Right cardiac atrium (tissue), 5 donors: ENCODE measurements at regions not wholly inside any gene's neighbourhood (a gene's known extent, or its start where the extent isn't known, plus 50 kb on each side); places are given as distances from the start of the nearest gene placed in this dataset.

Source experiments
- ATAC-seq, 2 donors: fragments of 200-7000 bp; cut with Tn5 transposase; one replicate each; pipeline versions ENCODE4 v1.8.0 to v1.9.1; 2020; ENCODE audit warnings: moderate library complexity in 2 of 2, mild to moderate bottlenecking in 1 of 2
- DNase-seq, 3 donors: peaks; one replicate each; pipeline ENCODE4 v3.0.0-alpha.2; 2020
- H3K27ac ChIP-seq: one replicate; pipeline ENCODE4 v1.5.1; 2013; ENCODE audit warnings: mild to moderate bottlenecking, low read length, control low read depth, moderate library complexity
- H3K27me3 ChIP-seq: one replicate; pipeline ENCODE4 v1.6.1; 2013; ENCODE audit not compliant: control insufficient read depth, insufficient read depth
- H3K4me1 ChIP-seq: one replicate; pipeline ENCODE4 v1.6.1; 2013; ENCODE audit warnings: low read length; ENCODE audit not compliant: control insufficient read depth, insufficient read depth
- H3K4me3 ChIP-seq: one replicate; pipeline ENCODE4 v1.5.1; 2013; ENCODE audit warnings: low read length, control low read depth
- H3K9me3 ChIP-seq: one replicate; pipeline ENCODE4 v1.6.1; 2013; ENCODE audit warnings: low read length; ENCODE audit not compliant: control insufficient read depth
- WGBS: extraction: QIAGEN DNeasy Blood & Tissue Kit; methylation state at CpG from one replicate; pipeline ENCODE4 v1.1.7; 2013; 5-methylcytosine and 5-hydroxymethylcytosine counted together
- intact Hi-C, 4 donors: fragments of 100-400 bp; cut with DNase I; formaldehyde crosslinking; loops; one replicate each; pipeline versions ENCODE4 v1.11.0 to v1.14.0; 2022 to 2023
- donor health status: healthy with polysubstance abuse.
- donor health status: DM: no; HTN: yes; CAD: no.
- donor health status: DM: no; HTN: no; CAD: no.
- donor health status: DM: no; HTN: yes; CAD: no; lungs with severe emphysema.
- donor health status: DM: yes; HTN: yes; CAD: no.

- no peak overlapping the region for H3K4me3 ChIP-seq
- DNase-seq (no peak), ATAC-seq (no peak)
- WGBS, result 80% methylated on average over 3 of the region's 3 CpGs
- no peaks in the 10 kb centered on the region for H3K4me1 ChIP-seq
- H3K27me3 ChIP-seq, result no peaks in the 10 kb centered on the region
- peak overlapping the region; percentile 20 for H3K27ac ChIP-seq
- intact Hi-C loops, result no loop called here
- H3K9me3 ChIP-seq, result no peaks in the 10 kb centered on the region
Observed at GRCh38 chr11:10618490-10618889, 50.0 kb upstream of the LYVE1 start.
